ENCODE measurements at regions not wholly inside any gene's neighbourhood (a gene's known extent, or its start where the extent isn't known, plus 50 kb on each side); places are given as distances from the start of the nearest gene placed in this dataset.

DNA sequence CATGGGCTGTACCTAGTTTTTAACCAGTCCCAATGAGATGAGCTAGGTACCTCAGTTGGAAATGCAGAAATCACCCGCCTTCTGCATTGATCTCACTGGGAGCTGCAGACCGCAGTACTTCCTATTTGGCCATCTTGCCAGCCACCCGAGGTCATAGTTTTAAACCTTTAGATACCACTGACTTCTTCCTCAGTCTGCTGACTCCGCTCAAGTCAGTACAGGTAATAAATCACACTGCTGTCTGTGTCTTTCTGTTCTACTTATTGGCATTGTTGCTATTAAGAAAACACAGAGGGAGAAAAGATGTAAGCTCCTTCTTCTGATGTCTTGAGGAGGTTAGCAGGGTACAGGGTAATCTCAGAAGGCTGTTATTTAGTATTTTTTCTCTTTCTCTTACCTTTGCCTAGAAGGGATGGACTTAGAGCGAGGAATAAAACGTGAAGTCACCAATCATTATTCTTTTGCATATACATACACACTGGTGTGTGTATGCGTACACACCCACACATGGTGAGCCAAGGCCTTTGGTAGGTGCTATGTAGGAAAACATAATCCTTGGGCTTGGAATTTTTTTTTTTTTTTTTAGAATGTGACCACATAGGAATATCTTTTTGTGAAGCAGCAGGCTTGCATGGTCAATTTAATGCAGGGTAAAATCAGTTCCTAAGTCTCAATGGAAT is 197.2 kb downstream of the EDEM1 start:
- Mint-ChIP-seq H3K27me3 (ENCODE audit: unreplicated experiment) (no peaks in the 10 kb centered on the region), H3K4me1 (ENCODE audit: unreplicated experiment) (no peaks in the 10 kb centered on the region), H3K36me3 (ENCODE audit: unreplicated experiment) (no peaks in the 10 kb centered on the region), H3K9me3 (ENCODE audit: unreplicated experiment) (peaks cover 8% of the 10 kb centered on the region), H3K27ac (ENCODE audit: unreplicated experiment) (no peak overlapping the region), H3K4me3 (ENCODE audit: unreplicated experiment) (no peak overlapping the region)
- no peak for DNase-seq (ENCODE audit: extremely low spot score, unreplicated experiment)
- TF ChIP-seq, protein P1, sequence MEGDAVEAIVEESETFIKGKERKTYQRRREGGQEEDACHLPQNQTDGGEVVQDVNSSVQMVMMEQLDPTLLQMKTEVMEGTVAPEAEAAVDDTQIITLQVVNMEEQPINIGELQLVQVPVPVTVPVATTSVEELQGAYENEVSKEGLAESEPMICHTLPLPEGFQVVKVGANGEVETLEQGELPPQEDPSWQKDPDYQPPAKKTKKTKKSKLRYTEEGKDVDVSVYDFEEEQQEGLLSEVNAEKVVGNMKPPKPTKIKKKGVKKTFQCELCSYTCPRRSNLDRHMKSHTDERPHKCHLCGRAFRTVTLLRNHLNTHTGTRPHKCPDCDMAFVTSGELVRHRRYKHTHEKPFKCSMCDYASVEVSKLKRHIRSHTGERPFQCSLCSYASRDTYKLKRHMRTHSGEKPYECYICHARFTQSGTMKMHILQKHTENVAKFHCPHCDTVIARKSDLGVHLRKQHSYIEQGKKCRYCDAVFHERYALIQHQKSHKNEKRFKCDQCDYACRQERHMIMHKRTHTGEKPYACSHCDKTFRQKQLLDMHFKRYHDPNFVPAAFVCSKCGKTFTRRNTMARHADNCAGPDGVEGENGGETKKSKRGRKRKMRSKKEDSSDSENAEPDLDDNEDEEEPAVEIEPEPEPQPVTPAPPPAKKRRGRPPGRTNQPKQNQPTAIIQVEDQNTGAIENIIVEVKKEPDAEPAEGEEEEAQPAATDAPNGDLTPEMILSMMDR (IDR thresholded peaks at IDR 0.05), result no peak

DNA sequence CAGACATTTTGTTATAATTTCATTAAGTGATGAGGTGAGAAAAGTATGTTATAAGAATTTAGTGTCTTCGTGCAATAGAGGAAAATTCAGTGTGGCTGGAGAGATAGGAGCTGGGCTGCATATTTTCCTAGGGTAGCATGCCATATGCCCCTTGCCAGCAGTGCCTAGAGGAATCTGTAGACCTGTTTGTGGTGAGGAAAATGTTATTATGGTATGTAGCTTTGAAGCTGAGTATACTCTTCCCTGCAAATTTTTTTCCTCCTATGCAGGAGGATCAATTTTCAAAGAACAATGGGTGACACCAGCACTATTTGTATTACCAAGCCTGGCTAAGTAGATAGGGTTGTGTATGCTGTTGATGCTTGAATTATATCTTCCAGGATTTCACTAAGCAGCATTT is 200.6 kb downstream of the EDEM1 start:
- no peak overlapping the region for H3K4me3 Mint-ChIP-seq (ENCODE audit: unreplicated experiment)
- DNase-seq (ENCODE audit: extremely low spot score, unreplicated experiment), result no peak
- no peaks in the 10 kb centered on the region for H3K27me3 Mint-ChIP-seq (ENCODE audit: unreplicated experiment)
- TF ChIP-seq, protein P1 (IDR thresholded peaks at IDR 0.05), result no peak
- H3K9me3 Mint-ChIP-seq (ENCODE audit: unreplicated experiment), result no peaks in the 10 kb centered on the region
- no peak overlapping the region for H3K27ac Mint-ChIP-seq (ENCODE audit: unreplicated experiment)
- H3K4me1 Mint-ChIP-seq (ENCODE audit: unreplicated experiment), result no peaks in the 10 kb centered on the region
- no peaks in the 10 kb centered on the region for H3K36me3 Mint-ChIP-seq (ENCODE audit: unreplicated experiment)

DNA sequence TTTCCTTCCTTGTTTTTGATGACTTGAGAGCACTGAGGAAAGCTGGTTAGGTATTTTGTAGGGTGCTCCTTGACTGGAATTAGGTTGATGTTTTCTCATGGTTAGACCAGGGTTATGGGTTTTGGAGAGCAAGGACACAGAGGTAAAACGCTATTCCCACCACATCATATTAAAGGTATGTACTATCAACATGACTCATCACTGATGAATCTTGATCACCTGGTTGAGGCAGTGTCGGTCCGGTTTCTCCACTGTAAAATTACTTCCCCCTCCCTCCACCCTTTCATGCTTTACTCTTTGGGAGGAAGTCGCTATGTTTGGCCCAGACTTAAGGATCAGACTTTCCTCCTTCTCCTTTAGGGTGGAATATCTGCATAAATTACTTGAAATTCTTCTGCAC is 201.6 kb downstream of the EDEM1 start:
- Mint-ChIP-seq H3K27me3 (ENCODE audit: unreplicated experiment) (no peaks in the 10 kb centered on the region), H3K4me3 (ENCODE audit: unreplicated experiment) (no peak overlapping the region), H3K27ac (ENCODE audit: unreplicated experiment) (no peak overlapping the region), H3K4me1 (ENCODE audit: unreplicated experiment) (no peaks in the 10 kb centered on the region), H3K9me3 (ENCODE audit: unreplicated experiment) (no peaks in the 10 kb centered on the region), H3K36me3 (ENCODE audit: unreplicated experiment) (no peaks in the 10 kb centered on the region)
- TF ChIP-seq, protein P1 (IDR thresholded peaks at IDR 0.05), result no peak
- no peak for DNase-seq (ENCODE audit: extremely low spot score, unreplicated experiment)

DNA sequence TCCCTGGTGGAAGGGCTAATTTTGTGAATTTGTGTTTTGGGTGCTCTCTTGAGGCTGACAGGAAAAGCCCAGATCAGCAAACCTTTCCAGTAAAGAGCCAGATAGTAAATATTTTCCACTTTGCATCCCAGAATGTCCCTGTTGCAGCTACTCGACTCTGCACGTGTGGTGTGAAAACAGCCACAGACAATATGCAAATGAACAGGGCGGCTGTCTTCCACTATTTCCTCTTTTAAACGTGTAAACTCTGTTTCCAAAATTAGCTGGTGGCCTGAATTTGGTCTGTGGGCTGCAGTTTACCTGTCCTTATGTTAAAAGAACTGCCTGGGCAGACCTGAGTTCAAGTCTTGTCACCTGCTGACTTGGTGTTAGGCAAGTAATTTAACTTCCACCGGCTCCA is 202.7 kb downstream of the EDEM1 start:
- no peak for DNase-seq (ENCODE audit: extremely low spot score, unreplicated experiment)
- no peaks in the 10 kb centered on the region for H3K9me3 Mint-ChIP-seq (ENCODE audit: unreplicated experiment)
- no peaks in the 10 kb centered on the region for H3K27me3 Mint-ChIP-seq (ENCODE audit: unreplicated experiment)
- TF ChIP-seq, protein P1 (IDR thresholded peaks at IDR 0.05), result no peak
- H3K4me1 Mint-ChIP-seq (ENCODE audit: unreplicated experiment), result no peaks in the 10 kb centered on the region
- H3K27ac Mint-ChIP-seq (ENCODE audit: unreplicated experiment), result no peak overlapping the region
- no peaks in the 10 kb centered on the region for H3K36me3 Mint-ChIP-seq (ENCODE audit: unreplicated experiment)
- no peak overlapping the region for H3K4me3 Mint-ChIP-seq (ENCODE audit: unreplicated experiment)

DNA sequence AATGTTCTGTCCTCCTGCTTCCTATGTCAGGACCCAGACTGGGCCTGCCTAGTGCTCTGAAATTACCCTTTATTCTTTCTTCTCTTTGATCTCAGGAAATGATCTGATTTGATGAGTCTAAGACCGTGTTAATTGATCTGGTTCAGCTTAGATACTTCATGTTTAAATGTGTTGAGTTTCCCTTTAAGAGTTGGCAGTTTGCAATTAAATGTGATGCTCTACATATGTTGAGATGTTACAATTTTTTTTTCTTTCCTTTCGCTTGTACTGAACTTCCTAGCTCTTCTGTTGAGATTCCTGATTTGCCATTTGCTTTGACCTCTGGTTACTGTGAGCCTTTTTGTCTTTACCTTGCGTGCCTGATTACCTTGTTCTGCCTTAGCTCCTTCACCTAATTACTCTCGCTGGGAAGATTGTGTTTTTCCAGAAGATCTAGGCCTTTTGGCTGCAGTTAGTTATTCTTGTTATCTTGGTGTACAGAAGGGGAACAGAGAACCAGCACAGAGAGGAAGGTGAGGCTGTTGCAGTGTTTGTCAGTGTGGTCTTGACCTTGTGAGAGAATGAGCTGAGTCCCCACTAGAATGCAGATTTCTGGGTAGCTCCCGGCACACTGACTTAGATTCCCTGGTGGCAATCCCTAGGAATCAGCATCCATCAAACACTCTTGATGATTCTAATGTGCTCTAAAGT is 203.6 kb downstream of the EDEM1 start:
- H3K9me3 Mint-ChIP-seq (ENCODE audit: unreplicated experiment), result no peaks in the 10 kb centered on the region
- H3K27me3 Mint-ChIP-seq (ENCODE audit: unreplicated experiment), result no peaks in the 10 kb centered on the region
- no peak overlapping the region for H3K4me3 Mint-ChIP-seq (ENCODE audit: unreplicated experiment)
- no peak overlapping the region for H3K27ac Mint-ChIP-seq (ENCODE audit: unreplicated experiment)
- DNase-seq (ENCODE audit: extremely low spot score, unreplicated experiment), result no peak
- H3K4me1 Mint-ChIP-seq (ENCODE audit: unreplicated experiment), result no peaks in the 10 kb centered on the region
- H3K36me3 Mint-ChIP-seq (ENCODE audit: unreplicated experiment), result no peaks in the 10 kb centered on the region
- TF ChIP-seq, protein P1 (IDR thresholded peaks at IDR 0.05), result no peak

All from osteocyte (in vitro differentiated cells).